Smooth muscle cell (in vitro differentiated cells): ENCODE measurements at regions not wholly inside any gene's neighbourhood (a gene's known extent, or its start where the extent isn't known, plus 50 kb on each side); places are given as distances from the start of the nearest gene placed in this dataset.

Source experiments
- DNase-seq: peaks from one replicate; lab custom pipeline; 2025; ENCODE audit not compliant: unreplicated experiment; lab: John Stamatoyannopoulos, UW
- H2AFZ ChIP-seq: fragments of 200-600 bp; sonication (generic); 2 replicates; pipeline ENCODE4 v1.6.0; 2016; ENCODE audit warnings: antibody characterized with exemption, low read depth, mild to moderate bottlenecking
- H3F3A ChIP-seq: fragments of 200-600 bp; sonication (generic); 2 replicates; pipeline ENCODE4 v1.6.0; 2017; ENCODE audit warnings: antibody characterized with exemption, low read depth
- H3K27ac ChIP-seq: fragments of 200-600 bp; sonication (generic); 2 replicates; pipeline ENCODE4 v1.5.1; 2016; ENCODE audit warnings: low read depth, mild to moderate bottlenecking
- H3K27me3 ChIP-seq: fragments of 200-600 bp; sonication (generic); 2 replicates; pipeline ENCODE4 v1.6.1; 2016; ENCODE audit warnings: low read depth, mild to moderate bottlenecking
- H3K36me3 ChIP-seq: fragments of 200-600 bp; sonication (generic); 2 replicates; pipeline ENCODE4 v1.5.1; 2016; ENCODE audit warnings: low read depth
- H3K4me1 ChIP-seq: fragments of 200-600 bp; sonication (generic); 2 replicates; pipeline ENCODE4 v1.5.1; 2016; ENCODE audit warnings: low read depth
- H3K4me2 ChIP-seq: fragments of 200-600 bp; sonication (generic); 2 replicates; pipeline ENCODE4 v1.6.0; 2016; ENCODE audit warnings: mild to moderate bottlenecking
- H3K4me3 ChIP-seq: fragments of 200-600 bp; sonication (generic); 2 replicates; pipeline ENCODE4 v1.5.1; 2016; ENCODE audit warnings: mild to moderate bottlenecking
- H3K79me2 ChIP-seq: fragments of 200-600 bp; sonication (generic); 2 replicates; pipeline ENCODE4 v1.6.0; 2016; ENCODE audit warnings: low read depth, mild to moderate bottlenecking
- H3K9ac ChIP-seq: fragments of 200-600 bp; sonication (generic); 2 replicates; pipeline ENCODE4 v1.6.0; 2016; ENCODE audit warnings: low read depth
- H3K9me3 ChIP-seq: fragments of 200-600 bp; sonication (generic); replicated peaks from 2 replicates; pipeline ENCODE4 v1.5.1; 2016; ENCODE audit warnings: low read depth
- H4K20me1 ChIP-seq: fragments of 200-600 bp; sonication (generic); 2 replicates; pipeline ENCODE4 v1.6.0; 2016; ENCODE audit warnings: low read depth
- WGBS: methylation state at CpG from one replicate; pipeline ENCODE4 v1.1.7; 2016; ENCODE audit warnings: low lambda C conversion rate; 5-methylcytosine and 5-hydroxymethylcytosine counted together
- TF ChIP-seq, protein P1 (sequence below): fragments of 200-600 bp; sonication (generic); IDR thresholded peaks from 2 replicates; pipeline ENCODE4 v1.5.1; 2017; ENCODE audit warnings: borderline replicate concordance, mild to moderate bottlenecking, antibody characterized with exemption; ENCODE audit not compliant: insufficient read depth, poor library complexity, severe bottlenecking

DNA sequence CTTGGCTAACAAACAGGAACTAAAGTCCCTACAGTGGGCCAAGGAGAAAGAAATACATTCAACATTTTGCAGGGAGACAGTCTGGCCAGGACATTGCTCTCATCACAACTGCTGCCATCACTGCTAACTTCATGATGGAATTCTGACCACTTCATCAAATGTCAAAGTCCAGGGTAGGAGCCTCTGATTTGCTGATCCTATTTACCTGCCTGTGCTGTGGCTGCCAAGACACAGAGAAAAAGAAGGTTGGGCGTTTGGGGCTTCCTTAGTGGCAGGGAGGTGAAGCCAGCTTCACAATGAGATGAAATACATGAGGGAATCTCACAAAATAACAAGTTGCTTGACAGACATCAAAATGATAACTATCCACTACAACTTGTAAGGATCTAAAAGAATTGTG lies 343.9 kb upstream of the CADM1 start:
- TF ChIP-seq, protein P1, sequence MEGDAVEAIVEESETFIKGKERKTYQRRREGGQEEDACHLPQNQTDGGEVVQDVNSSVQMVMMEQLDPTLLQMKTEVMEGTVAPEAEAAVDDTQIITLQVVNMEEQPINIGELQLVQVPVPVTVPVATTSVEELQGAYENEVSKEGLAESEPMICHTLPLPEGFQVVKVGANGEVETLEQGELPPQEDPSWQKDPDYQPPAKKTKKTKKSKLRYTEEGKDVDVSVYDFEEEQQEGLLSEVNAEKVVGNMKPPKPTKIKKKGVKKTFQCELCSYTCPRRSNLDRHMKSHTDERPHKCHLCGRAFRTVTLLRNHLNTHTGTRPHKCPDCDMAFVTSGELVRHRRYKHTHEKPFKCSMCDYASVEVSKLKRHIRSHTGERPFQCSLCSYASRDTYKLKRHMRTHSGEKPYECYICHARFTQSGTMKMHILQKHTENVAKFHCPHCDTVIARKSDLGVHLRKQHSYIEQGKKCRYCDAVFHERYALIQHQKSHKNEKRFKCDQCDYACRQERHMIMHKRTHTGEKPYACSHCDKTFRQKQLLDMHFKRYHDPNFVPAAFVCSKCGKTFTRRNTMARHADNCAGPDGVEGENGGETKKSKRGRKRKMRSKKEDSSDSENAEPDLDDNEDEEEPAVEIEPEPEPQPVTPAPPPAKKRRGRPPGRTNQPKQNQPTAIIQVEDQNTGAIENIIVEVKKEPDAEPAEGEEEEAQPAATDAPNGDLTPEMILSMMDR, result no peak
- H3K27ac ChIP-seq, result no peak overlapping the region
- DNase-seq, result no peak
- H3K27me3 ChIP-seq, result peaks cover 3% of the 10 kb centered on the region
- no peaks in the 10 kb centered on the region for H3K79me2 ChIP-seq
- no peaks in the 10 kb centered on the region for H3F3A ChIP-seq
- 50% methylated on average over 1 of the region's 1 CpG for WGBS
- H3K4me3 ChIP-seq, result no peak overlapping the region
- H2AFZ ChIP-seq, result no peak overlapping the region
- H3K4me1 ChIP-seq, result no peaks in the 10 kb centered on the region
- peak overlapping the region; percentile 6 for H3K4me2 ChIP-seq
- no peaks in the 10 kb centered on the region for H3K36me3 ChIP-seq
- H3K9me3 ChIP-seq, result no peaks in the 10 kb centered on the region
- no peak overlapping the region for H3K9ac ChIP-seq
- no peaks in the 10 kb centered on the region for H4K20me1 ChIP-seq

DNA sequence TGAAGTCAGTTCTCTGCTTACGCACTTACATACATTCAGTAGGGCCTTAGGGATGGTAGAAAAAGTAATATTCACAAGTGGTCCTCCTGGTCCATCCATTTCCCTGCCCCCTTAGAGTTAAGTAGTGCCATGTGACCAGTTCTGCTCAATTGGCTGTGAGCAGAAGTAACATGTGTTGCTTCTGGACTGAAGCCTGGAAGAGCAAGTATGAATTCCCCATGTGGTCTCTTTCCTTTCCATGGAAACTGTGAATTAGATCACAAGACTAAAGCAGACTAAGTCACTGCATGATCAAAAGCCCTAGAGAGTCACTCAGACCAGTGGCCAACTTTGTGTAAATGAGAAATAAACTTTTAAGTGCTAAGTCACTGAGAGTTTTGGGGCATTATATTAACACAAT lies 341.7 kb upstream of the CADM1 start:
- H3K9ac ChIP-seq, result no peak overlapping the region
- no peak overlapping the region for H2AFZ ChIP-seq
- H3F3A ChIP-seq, result no peaks in the 10 kb centered on the region
- WGBS, result 96% methylated on average over 1 of the region's 1 CpG
- no peaks in the 10 kb centered on the region for H4K20me1 ChIP-seq
- DNase-seq, result no peak
- H3K4me2 ChIP-seq, result no peak overlapping the region
- H3K27me3 ChIP-seq, result peaks cover 18% of the 10 kb centered on the region
- TF ChIP-seq, protein P1, result no peak
- no peaks in the 10 kb centered on the region for H3K79me2 ChIP-seq
- no peaks in the 10 kb centered on the region for H3K4me1 ChIP-seq
- H3K36me3 ChIP-seq, result no peaks in the 10 kb centered on the region
- no peak overlapping the region for H3K27ac ChIP-seq
- no peak overlapping the region for H3K4me3 ChIP-seq
- H3K9me3 ChIP-seq, result no peaks in the 10 kb centered on the region

DNA sequence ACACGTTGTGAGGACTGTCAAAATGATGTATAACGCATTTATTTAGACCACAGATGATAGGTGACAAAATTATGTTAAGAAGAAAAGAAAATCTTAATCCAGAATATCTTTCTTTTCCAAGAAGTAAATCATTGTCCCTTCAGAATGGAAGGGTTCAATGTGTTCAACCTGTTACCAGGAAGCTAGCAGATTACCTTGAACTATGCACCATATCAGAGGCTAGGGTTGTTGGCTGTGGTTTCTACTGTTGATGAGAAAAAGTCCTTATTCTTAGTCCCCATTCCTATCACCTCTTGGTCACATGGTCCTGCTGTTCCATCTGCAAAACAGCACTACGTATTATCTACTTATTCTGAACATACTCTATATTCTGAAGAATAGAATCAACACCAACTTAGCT lies 339.5 kb upstream of the CADM1 start:
- H3K79me2 ChIP-seq, result no peaks in the 10 kb centered on the region
- no peak overlapping the region for H2AFZ ChIP-seq
- DNase-seq, result no peak
- H3K9ac ChIP-seq, result no peak overlapping the region
- H3K36me3 ChIP-seq, result no peaks in the 10 kb centered on the region
- H3K27ac ChIP-seq, result no peak overlapping the region
- no peaks in the 10 kb centered on the region for H3K4me1 ChIP-seq
- no peak overlapping the region for H3K4me3 ChIP-seq
- H3F3A ChIP-seq, result no peaks in the 10 kb centered on the region
- peaks cover 18% of the 10 kb centered on the region for H3K27me3 ChIP-seq
- TF ChIP-seq, protein P1, result no peak
- no peak overlapping the region for H3K4me2 ChIP-seq
- H3K9me3 ChIP-seq, result no peaks in the 10 kb centered on the region
- no peaks in the 10 kb centered on the region for H4K20me1 ChIP-seq
- WGBS, result 83% methylated on average over 3 of the region's 3 CpGs

DNA sequence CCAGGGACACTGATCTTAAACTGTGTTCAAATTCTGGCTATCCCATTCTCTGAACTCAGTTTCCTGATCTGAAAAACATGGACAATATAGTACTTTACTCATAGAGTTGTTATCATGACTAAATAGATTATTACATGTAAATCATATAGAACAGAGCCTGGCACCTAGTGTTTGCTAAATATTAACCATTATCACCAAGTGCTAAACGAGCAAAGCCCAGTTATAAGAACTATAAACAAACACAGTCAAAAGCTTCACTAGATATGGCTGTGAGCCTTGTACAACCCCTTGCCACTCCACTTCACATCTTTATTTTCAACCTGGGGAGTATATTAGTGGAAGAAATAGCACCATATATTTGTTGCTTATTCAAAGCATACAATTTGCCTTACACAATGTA lies 338.9 kb upstream of the CADM1 start:
- no peaks in the 10 kb centered on the region for H3K36me3 ChIP-seq
- DNase-seq, result no peak
- no peak overlapping the region for H2AFZ ChIP-seq
- H3F3A ChIP-seq, result no peaks in the 10 kb centered on the region
- no peak overlapping the region for H3K27ac ChIP-seq
- no peak overlapping the region for H3K4me2 ChIP-seq
- no peaks in the 10 kb centered on the region for H4K20me1 ChIP-seq
- no peak overlapping the region for H3K4me3 ChIP-seq
- H3K9ac ChIP-seq, result no peak overlapping the region
- no peaks in the 10 kb centered on the region for H3K4me1 ChIP-seq
- H3K9me3 ChIP-seq, result no peaks in the 10 kb centered on the region
- TF ChIP-seq, protein P1, result no peak
- H3K79me2 ChIP-seq, result no peaks in the 10 kb centered on the region
- H3K27me3 ChIP-seq, result peaks cover 18% of the 10 kb centered on the region
- WGBS, result 69% methylated on average over 1 of the region's 1 CpG
